NB4 (cell line): ENCODE measurements at regions not wholly inside any gene's neighbourhood (a gene's known extent, or its start where the extent isn't known, plus 50 kb on each side); places are given as distances from the start of the nearest gene placed in this dataset.

Source experiments
- DNase-seq: peaks from one replicate; pipeline ENCODE4 v3.0.0; 2010; ENCODE audit warnings: low read depth
- H3K4me3 ChIP-seq: one replicate; pipeline ENCODE4 v1.5.1; 2011; ENCODE audit warnings: mild to moderate bottlenecking, low read depth, low read length, moderate library complexity
- CTCF ChIP-seq: IDR thresholded peaks from one replicate; pipeline ENCODE4 v1.5.1; 2012; ENCODE audit warnings: low read depth, low read length
- MYC ChIP-seq: IDR thresholded peaks from 2 replicates; pipeline ENCODE4 v1.6.1; 2011; ENCODE audit warnings: low read depth, low read length
- POLR2A ChIP-seq: IDR thresholded peaks from 2 replicates; pipeline ENCODE4 v1.6.1; 2011; ENCODE audit warnings: mild to moderate bottlenecking; ENCODE audit not compliant: insufficient read length; ENCODE audit errors: extremely low read depth
- TF ChIP-seq, protein P1 (sequence below): IDR thresholded peaks from 2 replicates; pipeline ENCODE4 v1.6.1; 2011; ENCODE audit warnings: low read depth, low read length

- no peak for DNase-seq
- TF ChIP-seq MYC (no peak), CTCF (no peak), POLR2A (no peak)
- TF ChIP-seq, protein P1, sequence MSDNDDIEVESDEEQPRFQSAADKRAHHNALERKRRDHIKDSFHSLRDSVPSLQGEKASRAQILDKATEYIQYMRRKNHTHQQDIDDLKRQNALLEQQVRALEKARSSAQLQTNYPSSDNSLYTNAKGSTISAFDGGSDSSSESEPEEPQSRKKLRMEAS: no peak
- no peak overlapping the region for H3K4me3 ChIP-seq
These were observed 448.1 kb downstream of the PDGFC start for GRCh38 chr4:156523492-156523891.

GRCh38 chr4:156521631-156522030 is 450.0 kb downstream of the PDGFC start:
- no peak overlapping the region for H3K4me3 ChIP-seq
- no peak for TF ChIP-seq MYC
- TF ChIP-seq, protein P1: no peak
- no peak for DNase-seq

- no peak for DNase-seq
- no peak overlapping the region for H3K4me3 ChIP-seq
- TF ChIP-seq CTCF: no peak
- no peak for TF ChIP-seq POLR2A
- TF ChIP-seq MYC: no peak
- TF ChIP-seq, protein P1: no peak
These were observed 453.6 kb downstream of the PDGFC start for GRCh38 chr4:156517956-156518355.

- DNase-seq: no peak
- no peak overlapping the region for H3K4me3 ChIP-seq
- no peak for TF ChIP-seq POLR2A
- TF ChIP-seq CTCF: no peak
- no peak for TF ChIP-seq MYC
- TF ChIP-seq, protein P1: no peak
These were observed 454.1 kb downstream of the PDGFC start for GRCh38 chr4:156517546-156517945.

GRCh38 chr4:156516698-156517097 is 454.9 kb downstream of the PDGFC start:
- no peak overlapping the region for H3K4me3 ChIP-seq
- no peak for TF ChIP-seq CTCF
- TF ChIP-seq POLR2A: no peak
- TF ChIP-seq, protein P1: no peak
- no peak for TF ChIP-seq MYC
- DNase-seq: no peak

DNA sequence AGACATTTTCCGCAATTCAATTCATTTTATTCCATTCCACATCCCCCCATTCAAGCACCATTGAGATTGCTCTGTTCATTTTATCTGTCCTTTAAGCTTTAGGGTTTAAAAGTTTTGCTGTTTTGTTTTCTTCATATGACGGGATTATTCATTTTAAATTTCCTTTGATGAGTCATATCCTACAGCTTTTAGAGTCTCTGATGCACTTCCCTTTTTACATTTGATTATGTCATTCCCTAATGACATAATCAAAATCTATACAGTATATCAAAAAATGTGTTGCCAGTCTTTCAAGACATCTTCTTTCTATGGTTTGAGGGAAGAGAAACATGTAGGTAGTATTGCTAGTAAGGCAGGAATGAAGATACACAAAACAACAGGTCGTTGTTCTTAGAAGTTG is 456.3 kb downstream of the PDGFC start:
- peak; percentile 16 for DNase-seq
- TF ChIP-seq CTCF (no peak), POLR2A (no peak), MYC (no peak)
- TF ChIP-seq, protein P1: no peak
- no peak overlapping the region for H3K4me3 ChIP-seq
